ENCODE measurements at regions not wholly inside any gene's neighbourhood (a gene's known extent, or its start where the extent isn't known, plus 50 kb on each side); places are given as distances from the start of the nearest gene placed in this dataset.

DNA sequence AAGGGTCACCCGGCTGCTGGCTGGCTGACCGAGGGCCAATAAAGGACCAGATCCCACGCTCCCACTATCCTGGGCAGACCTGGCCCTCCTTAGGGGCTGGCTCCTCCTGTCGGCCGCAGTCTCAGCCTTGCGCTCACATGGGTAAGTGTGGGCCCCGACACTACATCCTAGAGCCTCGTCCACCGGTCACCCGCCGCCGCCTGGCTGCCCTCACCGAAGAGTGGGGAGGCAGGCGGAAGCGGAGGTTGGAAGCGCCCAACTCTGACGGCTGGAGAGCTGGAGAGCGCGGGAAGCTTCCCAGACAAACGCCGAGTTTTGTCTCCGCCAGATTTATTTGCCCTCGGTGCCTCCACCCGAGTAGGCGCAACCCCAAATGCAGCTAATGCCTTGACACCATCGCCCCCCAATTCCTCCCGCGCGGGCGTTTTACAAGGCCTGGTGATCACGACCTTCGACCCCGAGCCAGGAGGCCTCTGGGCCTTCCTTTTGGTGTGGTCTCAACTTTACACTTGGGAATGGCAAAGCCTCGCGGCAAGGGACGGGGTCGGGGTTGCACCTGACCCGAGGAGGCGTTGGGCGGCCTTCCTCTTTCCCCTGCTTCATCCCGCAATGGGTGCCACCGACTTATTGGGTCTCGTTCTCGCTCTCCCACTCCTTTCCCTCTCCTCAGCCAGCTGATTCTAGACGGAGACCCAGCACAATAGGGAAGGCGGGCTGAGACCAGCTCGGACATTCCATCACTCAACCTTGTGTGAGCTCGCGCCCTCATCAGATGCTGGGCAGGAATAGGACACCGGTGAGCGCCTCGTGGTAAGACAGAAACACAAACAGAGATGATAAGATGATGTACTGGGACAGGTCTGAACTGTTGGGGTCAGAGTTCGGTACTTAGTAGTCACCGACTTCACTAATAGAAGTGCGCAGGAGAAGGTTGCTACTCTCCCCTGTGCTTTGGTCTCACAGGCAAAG, 78.3 kb upstream of the ANO4 start:
- TF ChIP-seq, protein P1, sequence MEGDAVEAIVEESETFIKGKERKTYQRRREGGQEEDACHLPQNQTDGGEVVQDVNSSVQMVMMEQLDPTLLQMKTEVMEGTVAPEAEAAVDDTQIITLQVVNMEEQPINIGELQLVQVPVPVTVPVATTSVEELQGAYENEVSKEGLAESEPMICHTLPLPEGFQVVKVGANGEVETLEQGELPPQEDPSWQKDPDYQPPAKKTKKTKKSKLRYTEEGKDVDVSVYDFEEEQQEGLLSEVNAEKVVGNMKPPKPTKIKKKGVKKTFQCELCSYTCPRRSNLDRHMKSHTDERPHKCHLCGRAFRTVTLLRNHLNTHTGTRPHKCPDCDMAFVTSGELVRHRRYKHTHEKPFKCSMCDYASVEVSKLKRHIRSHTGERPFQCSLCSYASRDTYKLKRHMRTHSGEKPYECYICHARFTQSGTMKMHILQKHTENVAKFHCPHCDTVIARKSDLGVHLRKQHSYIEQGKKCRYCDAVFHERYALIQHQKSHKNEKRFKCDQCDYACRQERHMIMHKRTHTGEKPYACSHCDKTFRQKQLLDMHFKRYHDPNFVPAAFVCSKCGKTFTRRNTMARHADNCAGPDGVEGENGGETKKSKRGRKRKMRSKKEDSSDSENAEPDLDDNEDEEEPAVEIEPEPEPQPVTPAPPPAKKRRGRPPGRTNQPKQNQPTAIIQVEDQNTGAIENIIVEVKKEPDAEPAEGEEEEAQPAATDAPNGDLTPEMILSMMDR (IDR thresholded peaks at IDR 0.05; ENCODE audit: borderline replicate concordance, extremely low read depth, low read length, poor library complexity, severe bottlenecking), result no peak
- no peak for TF ChIP-seq EZH2 (IDR thresholded peaks at IDR 0.05; ENCODE audit: borderline replicate concordance, low read depth, low read length, severe bottlenecking)
